Fibroblast of skin of scalp (primary cell): ENCODE measurements at regions not wholly inside any gene's neighbourhood (a gene's known extent, or its start where the extent isn't known, plus 50 kb on each side); places are given as distances from the start of the nearest gene placed in this dataset.

ENCODE experiments used
- DNase-seq: peaks from one replicate; pipeline ENCODE4 v3.0.0-alpha.2; 2013

- DNase-seq: no peak
Measured at GRCh38 chr5:86880344-86880743, 262.6 kb downstream of the COX7C start.

- peak; percentile 78 for DNase-seq
Measured at GRCh38 chr5:86880785-86881492, 263.2 kb downstream of the COX7C start.

GRCh38 chr5:86881493-86882090, 263.9 kb downstream of the COX7C start:
- DNase-seq: no peak

- no peak for DNase-seq
Measured at GRCh38 chr5:86884608-86885007, 266.9 kb downstream of the COX7C start.

GRCh38 chr5:86885011-86885410, 267.3 kb downstream of the COX7C start:
- DNase-seq: no peak

- DNase-seq: no peak
Measured at GRCh38 chr5:86885489-86886230, 267.9 kb downstream of the COX7C start.

- DNase-seq: no peak
Measured at GRCh38 chr5:86890375-86890774, 272.6 kb downstream of the COX7C start.

GRCh38 chr5:86894056-86894455, 276.3 kb downstream of the COX7C start:
- DNase-seq: no peak

- DNase-seq: no peak
Measured at GRCh38 chr5:86896916-86897315, 279.2 kb downstream of the COX7C start.

GRCh38 chr5:86909418-86910295, 291.9 kb downstream of the COX7C start:
- peak; percentile 58 for DNase-seq

- DNase-seq: peak; percentile 43
Measured at GRCh38 chr5:86917117-86917579, 299.4 kb downstream of the COX7C start.

GRCh38 chr5:86918246-86918645, 300.5 kb downstream of the COX7C start:
- DNase-seq: no peak

GRCh38 chr5:86926033-86926432, 308.3 kb downstream of the COX7C start:
- no peak for DNase-seq

- no peak for DNase-seq
Measured at GRCh38 chr5:86929123-86929766, 311.5 kb downstream of the COX7C start.

GRCh38 chr5:86951761-86952160, 315.9 kb upstream of the RASA1 start:
- no peak for DNase-seq

GRCh38 chr5:86964889-86965288, 302.8 kb upstream of the RASA1 start:
- no peak for DNase-seq

GRCh38 chr5:86968301-86968753, 299.4 kb upstream of the RASA1 start:
- DNase-seq: peak; percentile 57

- DNase-seq: no peak
Measured at GRCh38 chr5:86970361-86970760, 297.3 kb upstream of the RASA1 start.

GRCh38 chr5:86971034-86971571, 296.6 kb upstream of the RASA1 start:
- peak; percentile 7 for DNase-seq

GRCh38 chr5:86974955-86975354, 292.7 kb upstream of the RASA1 start:
- DNase-seq: no peak

- no peak for DNase-seq
Measured at GRCh38 chr5:86977190-86977589, 290.5 kb upstream of the RASA1 start.

- DNase-seq: no peak
Measured at GRCh38 chr5:86977808-86978207, 289.9 kb upstream of the RASA1 start.
